ENCODE measurements at regions not wholly inside any gene's neighbourhood (a gene's known extent, or its start where the extent isn't known, plus 50 kb on each side); places are given as distances from the start of the nearest gene placed in this dataset.
A peak's percentile ranks its signal among the peaks of the same experiment; 100 is the strongest.

GRCh38 chr7:131105799-131106680 lies 221.6 kb upstream of the MKLN1 start:
- ATAC-seq (ENCODE audit: insufficient read depth, low read depth) (peak; percentile 34), DNase-seq (peak; percentile 70)
- TF ChIP-seq EZH2 (IDR thresholded peaks at IDR 0.05; ENCODE audit: borderline replicate concordance, low read depth, low read length, severe bottlenecking) (no peak), CTCF (IDR thresholded peaks at IDR 0.05; ENCODE audit: borderline replicate concordance, extremely low read depth, low read length, poor library complexity, severe bottlenecking) (peak; percentile 9)
- H2AFZ ChIP-seq (ENCODE audit: low read depth, low read length), result peak overlapping the region; percentile 73
- peaks cover 31% of the 10 kb centered on the region for H3K79me2 ChIP-seq (ENCODE audit: insufficient read depth, low read length)
- no peaks in the 10 kb centered on the region for H3K27me3 ChIP-seq (ENCODE audit: insufficient read depth, low read length, poor library complexity)
- H4K20me1 ChIP-seq (ENCODE audit: insufficient read depth, low read length), result peaks cover 6% of the 10 kb centered on the region; the same call in 1 of the 2 replicates
- H3K4me2 ChIP-seq (ENCODE audit: insufficient read depth, low read length), result peak overlapping the region; percentile 94
- peak overlapping the region; percentile 72 to 77 for H3K4me3 ChIP-seq (ENCODE audit: low read depth in 1 of 2, low read length in 2 of 2)
- no peaks in the 10 kb centered on the region for H3K9me3 ChIP-seq (ENCODE audit: insufficient read depth, low read length, severe bottlenecking)
- peaks cover 53% of the 10 kb centered on the region for H3K4me1 ChIP-seq (ENCODE audit: insufficient read depth, low read length)
- H3K9ac ChIP-seq (ENCODE audit: low read depth, low read length), result peak overlapping the region; percentile 71
- H3K36me3 ChIP-seq (ENCODE audit: insufficient read depth, low read length), result no peaks in the 10 kb centered on the region; the same call in 1 of the 2 replicates
- H3K27ac ChIP-seq (ENCODE audit: low read length), result peak overlapping the region; percentile 69

DNA sequence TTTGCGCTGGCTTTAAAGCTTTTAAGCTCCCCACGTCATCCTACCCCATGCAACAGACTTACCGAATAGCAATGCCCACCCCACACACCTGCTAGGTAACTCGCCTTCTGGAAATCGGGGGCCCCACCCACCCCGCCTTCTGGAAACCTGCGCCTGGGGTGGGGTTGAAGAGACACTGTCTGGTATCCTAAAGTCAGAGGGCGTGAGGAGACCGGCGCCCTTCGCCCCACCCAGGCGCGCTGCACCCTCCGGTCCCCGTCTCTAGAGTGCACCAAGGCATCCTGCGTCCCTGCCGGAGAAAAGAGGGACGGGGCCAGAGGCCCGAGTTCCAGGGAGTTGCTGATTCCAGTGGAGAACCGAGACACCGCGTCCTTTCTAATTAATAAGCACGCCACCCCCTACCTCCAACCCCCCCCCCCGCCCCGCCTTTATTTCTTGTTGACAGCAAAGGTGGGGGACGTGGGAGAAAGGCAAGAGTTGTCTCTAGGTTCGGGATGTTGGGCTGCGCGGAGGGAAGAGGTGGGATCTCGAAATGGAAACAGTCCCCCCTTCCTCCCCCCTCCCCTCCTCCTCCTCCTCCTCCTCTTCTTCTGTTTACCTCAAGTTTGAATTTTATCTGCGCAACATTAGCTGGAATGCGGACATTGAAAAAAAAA lies 220.9 kb upstream of the MKLN1 start:
- peaks cover 56% of the 10 kb centered on the region for H3K4me1 ChIP-seq (ENCODE audit: insufficient read depth, low read length)
- H3K4me3 ChIP-seq (ENCODE audit: low read depth in 1 of 2, low read length in 2 of 2), result peak overlapping the region; percentile 72 to 77
- peak overlapping the region; percentile 71 for H3K9ac ChIP-seq (ENCODE audit: low read depth, low read length)
- H4K20me1 ChIP-seq (ENCODE audit: insufficient read depth, low read length), result peaks cover 6% of the 10 kb centered on the region; the same call in 1 of the 2 replicates
- peak overlapping the region; percentile 94 for H3K4me2 ChIP-seq (ENCODE audit: insufficient read depth, low read length)
- ATAC-seq (ENCODE audit: insufficient read depth, low read depth), result peak; percentile 15; the same call in 2 of the 3 replicates
- H2AFZ ChIP-seq (ENCODE audit: low read depth, low read length), result peak overlapping the region; percentile 79
- no peaks in the 10 kb centered on the region for H3K27me3 ChIP-seq (ENCODE audit: insufficient read depth, low read length, poor library complexity)
- peak; percentile 42 for DNase-seq
- TF ChIP-seq CTCF (IDR thresholded peaks at IDR 0.05; ENCODE audit: borderline replicate concordance, extremely low read depth, low read length, poor library complexity, severe bottlenecking) (peak; percentile 3), EZH2 (IDR thresholded peaks at IDR 0.05; ENCODE audit: borderline replicate concordance, low read depth, low read length, severe bottlenecking) (no peak)
- no peaks in the 10 kb centered on the region; the same call in 1 of the 2 replicates for H3K36me3 ChIP-seq (ENCODE audit: insufficient read depth, low read length)
- H3K27ac ChIP-seq (ENCODE audit: low read length), result peak overlapping the region; percentile 69
- peaks cover 31% of the 10 kb centered on the region for H3K79me2 ChIP-seq (ENCODE audit: insufficient read depth, low read length)
- no peaks in the 10 kb centered on the region for H3K9me3 ChIP-seq (ENCODE audit: insufficient read depth, low read length, severe bottlenecking)

GRCh38 chr7:131107337-131108211 lies 220.1 kb upstream of the MKLN1 start:
- peak overlapping the region; percentile 79 for H2AFZ ChIP-seq (ENCODE audit: low read depth, low read length)

More at GRCh38 chr7:131107337-131108211, 220.1 kb upstream of the MKLN1 start:
- DNase-seq (peak; percentile 77), ATAC-seq (ENCODE audit: insufficient read depth, low read depth) (peak; percentile 52)
- Histone ChIP-seq H3K4me1 (ENCODE audit: insufficient read depth, low read length) (peaks cover 56% of the 10 kb centered on the region), H3K9me3 (ENCODE audit: insufficient read depth, low read length, severe bottlenecking) (no peaks in the 10 kb centered on the region), H4K20me1 (ENCODE audit: insufficient read depth, low read length) (peaks cover 6% of the 10 kb centered on the region; the same call in 1 of the 2 replicates), H3K4me3 (ENCODE audit: low read depth in 1 of 2, low read length in 2 of 2) (peak overlapping the region; percentile 72 to 77), H3K79me2 (ENCODE audit: insufficient read depth, low read length) (peaks cover 26% of the 10 kb centered on the region; the same call in 1 of the 2 replicates), H3K9ac (ENCODE audit: low read depth, low read length) (peak overlapping the region; percentile 71), H3K27ac (ENCODE audit: low read length) (peak overlapping the region; percentile 62), H3K27me3 (ENCODE audit: insufficient read depth, low read length, poor library complexity) (no peaks in the 10 kb centered on the region), H3K36me3 (ENCODE audit: insufficient read depth, low read length) (no peaks in the 10 kb centered on the region; the same call in 1 of the 2 replicates), H3K4me2 (ENCODE audit: insufficient read depth, low read length) (peak overlapping the region; percentile 94)
- TF ChIP-seq EZH2 (IDR thresholded peaks at IDR 0.05; ENCODE audit: borderline replicate concordance, low read depth, low read length, severe bottlenecking) (no peak), CTCF (IDR thresholded peaks at IDR 0.05; ENCODE audit: borderline replicate concordance, extremely low read depth, low read length, poor library complexity, severe bottlenecking) (peak; percentile 40)
